ENCODE measurements at regions not wholly inside any gene's neighbourhood (a gene's known extent, or its start where the extent isn't known, plus 50 kb on each side); places are given as distances from the start of the nearest gene placed in this dataset.

GRCh38 chr11:11210446-11210845 is 142.6 kb downstream of the CSNK2A3 start:
- TF ChIP-seq FOXM1 (IDR thresholded peaks at IDR 0.05; ENCODE audit: borderline replicate concordance, low read depth) (no peak), CEBPB (IDR thresholded peaks at IDR 0.05) (no peak), EGR1 (IDR thresholded peaks at IDR 0.05) (no peak), YY1 (IDR thresholded peaks at IDR 0.05; ENCODE audit: low read depth) (no peak), REST (IDR thresholded peaks at IDR 0.05; ENCODE audit: low read depth) (no peak), EP300 (IDR thresholded peaks at IDR 0.05; ENCODE audit: borderline replicate concordance) (no peak), RAD21 (IDR thresholded peaks at IDR 0.05; ENCODE audit: low read depth) (no peak), TAF1 (IDR thresholded peaks at IDR 0.05; ENCODE audit: low read depth) (no peak), ZBTB7A (IDR thresholded peaks at IDR 0.05; ENCODE audit: low read depth) (no peak), NFIC (IDR thresholded peaks at IDR 0.05) (no peak), MAX (IDR thresholded peaks at IDR 0.05) (no peak), CREB1 (IDR thresholded peaks at IDR 0.05; ENCODE audit: low read depth) (no peak)

Measured in Ishikawa (cell line).